Neural cell (in vitro differentiated cells): ENCODE measurements at regions not wholly inside any gene's neighbourhood (a gene's known extent, or its start where the extent isn't known, plus 50 kb on each side); places are given as distances from the start of the nearest gene placed in this dataset.
"Not testable (repeated sequence)": the region's sequence is repeated elsewhere in the genome, so short reads cannot be mapped to it uniquely, and the experiment has no call there.

Experiments
- H2AFZ ChIP-seq: fragments of 200-600, 300-800 bp; sonication (generic), shearing (Covaris generic); 2 replicates; pipeline ENCODE4 v1.6.0; 2014; ENCODE audit warnings: low read depth, mild to moderate bottlenecking, antibody characterized with exemption, low read length, moderate library complexity
- H3F3A ChIP-seq: fragments of 200-600 bp; shearing (Covaris generic); 2 replicates; pipeline ENCODE4 v1.6.1; 2016; ENCODE audit warnings: mild to moderate bottlenecking, moderate library complexity, mixed read lengths, antibody characterized with exemption, low read length; ENCODE audit not compliant: insufficient read depth, poor library complexity, severe bottlenecking
- H3K27ac ChIP-seq: fragments of 200-600, 300-800 bp; sonication (generic), shearing (Covaris generic); 2 replicates; pipeline ENCODE4 v1.5.1; 2014; ENCODE audit warnings: mild to moderate bottlenecking, low read length, moderate library complexity
- H3K27me3 ChIP-seq: fragments of 300-800, 200-600 bp; sonication (generic), shearing (Covaris generic); 2 replicates; pipeline ENCODE4 v1.6.0; 2014; ENCODE audit warnings: mild to moderate bottlenecking, low read depth, low read length, moderate library complexity; ENCODE audit not compliant: insufficient read depth
- H3K36me3 ChIP-seq: fragments of 300-800, 200-600 bp; sonication (generic), shearing (Covaris generic); 2 replicates; pipeline ENCODE4 v1.5.1; 2014; ENCODE audit warnings: mild to moderate bottlenecking, antibody characterized with exemption, low read length, moderate library complexity; ENCODE audit not compliant: insufficient read depth
- H3K4me2 ChIP-seq: fragments of 300-800, 200-600 bp; sonication (generic), shearing (Covaris generic); 2 replicates; pipeline ENCODE4 v1.6.0; 2014; ENCODE audit warnings: mild to moderate bottlenecking, low read length
- H3K4me3 ChIP-seq: fragments of 300-800, 200-600 bp; sonication (generic), shearing (Covaris generic); 2 replicates; pipeline ENCODE4 v1.5.1; 2014; ENCODE audit warnings: mild to moderate bottlenecking, low read length, moderate library complexity
- H3K79me2 ChIP-seq: fragments of 200-600 bp; shearing (Covaris generic); replicated peaks from 2 replicates; pipeline ENCODE4 v1.6.0; 2014; ENCODE audit warnings: mild to moderate bottlenecking, low read length, moderate library complexity; ENCODE audit not compliant: insufficient read depth
- H3K9ac ChIP-seq: fragments of 300-800, 200-600 bp; sonication (generic), shearing (Covaris generic); 2 replicates; pipeline ENCODE4 v1.6.1; 2016; ENCODE audit warnings: mild to moderate bottlenecking, low read length, mixed read lengths
- H3K9me2 ChIP-seq: fragments of 200-600 bp; shearing (Covaris generic); 2 replicates; pipeline ENCODE4 v1.6.1; 2016; ENCODE audit warnings: mild to moderate bottlenecking, low read length, mixed read lengths; ENCODE audit not compliant: insufficient read depth
- H3K9me3 ChIP-seq: fragments of 200-600, 300-800 bp; sonication (generic), shearing (Covaris generic); 2 replicates; pipeline ENCODE4 v1.6.1; 2016; ENCODE audit warnings: mild to moderate bottlenecking, mixed run types, low read length, moderate library complexity, mixed read lengths
- H4K20me1 ChIP-seq: fragments of 200-600 bp; shearing (Covaris generic); 2 replicates; pipeline ENCODE4 v1.6.1; 2016; ENCODE audit warnings: mild to moderate bottlenecking, mixed run types; ENCODE audit not compliant: insufficient read depth
- EP300 ChIP-seq: fragments of 450-650 bp; conservative IDR thresholded peaks from 2 replicates; pipeline ENCODE4 v1.6.1; 2014; ENCODE audit warnings: antibody characterized with exemption, mild to moderate bottlenecking, moderate library complexity; ENCODE audit not compliant: poor library complexity, severe bottlenecking
- EZH2 ChIP-seq: fragments of 200-600, 300-800 bp; shearing (Covaris generic), sonication (generic); IDR thresholded peaks from 2 replicates; pipeline ENCODE4 v1.6.1; 2014; ENCODE audit warnings: antibody characterized with exemption, low read length, borderline replicate concordance, mild to moderate bottlenecking; ENCODE audit not compliant: insufficient read depth, poor library complexity, severe bottlenecking
- MXI1 ChIP-seq: fragments of 450-650 bp; conservative IDR thresholded peaks from 2 replicates; pipeline ENCODE4 v1.6.1; 2014; ENCODE audit warnings: antibody characterized with exemption, mild to moderate bottlenecking; ENCODE audit not compliant: poor library complexity, severe bottlenecking
- POLR2AphosphoS5 ChIP-seq: IDR thresholded peaks from 2 replicates; pipeline ENCODE4 v1.6.1; 2012
- RAD21 ChIP-seq: fragments of 450-650 bp; conservative IDR thresholded peaks from 2 replicates; pipeline ENCODE4 v1.6.1; 2014; ENCODE audit warnings: antibody characterized with exemption, mild to moderate bottlenecking, moderate library complexity
- SMC3 ChIP-seq: fragments of 450-650 bp; conservative IDR thresholded peaks from 2 replicates; pipeline ENCODE4 v1.6.1; 2014; ENCODE audit warnings: antibody characterized with exemption, mild to moderate bottlenecking, moderate library complexity; ENCODE audit not compliant: poor library complexity
- TAF1 ChIP-seq: IDR thresholded peaks from 2 replicates; pipeline ENCODE4 v1.6.1; 2012; ENCODE audit warnings: low read depth
- TF ChIP-seq, protein P1 (sequence below): fragments of 450-650 bp; IDR thresholded peaks from 2 replicates; pipeline ENCODE4 v1.5.1; 2014; ENCODE audit warnings: antibody characterized with exemption, mild to moderate bottlenecking, moderate library complexity; ENCODE audit not compliant: poor library complexity, severe bottlenecking
- TF ChIP-seq, protein P2 (sequence below): IDR thresholded peaks from 2 replicates; pipeline ENCODE4 v1.6.1; 2012; ENCODE audit warnings: borderline replicate concordance

DNA sequence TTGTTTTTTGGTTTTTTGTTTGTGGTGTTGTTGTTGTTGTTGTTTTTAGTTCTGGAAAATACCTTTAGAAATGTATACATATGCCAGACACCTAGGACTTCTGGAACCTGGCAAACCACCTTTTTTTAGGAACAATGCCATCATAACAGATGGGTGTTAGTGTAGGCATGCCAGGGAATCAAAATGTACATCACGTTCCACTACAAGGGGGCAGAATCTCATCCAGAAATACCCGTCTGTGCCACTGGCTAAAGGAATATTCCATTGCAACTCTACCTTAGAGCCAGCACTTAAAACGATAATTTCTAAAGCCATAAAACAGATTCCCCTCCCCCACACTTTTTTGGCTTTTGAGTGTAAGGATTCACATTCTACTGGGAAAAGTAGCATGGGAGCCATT lies 239.8 kb downstream of the ETV1 start:
- H3K9ac ChIP-seq, result no peak overlapping the region
- no peak overlapping the region for H3K4me2 ChIP-seq
- no peaks in the 10 kb centered on the region for H4K20me1 ChIP-seq
- no peak overlapping the region for H2AFZ ChIP-seq
- no peak overlapping the region for H3K4me3 ChIP-seq
- no peak overlapping the region for H3K27ac ChIP-seq
- H3K36me3 ChIP-seq, result no peaks in the 10 kb centered on the region
- H3K9me3 ChIP-seq, result no peaks in the 10 kb centered on the region
- H3F3A ChIP-seq, result no peaks in the 10 kb centered on the region
- no peaks in the 10 kb centered on the region for H3K79me2 ChIP-seq
- no peaks in the 10 kb centered on the region for H3K9me2 ChIP-seq
- TF ChIP-seq, protein P1, sequence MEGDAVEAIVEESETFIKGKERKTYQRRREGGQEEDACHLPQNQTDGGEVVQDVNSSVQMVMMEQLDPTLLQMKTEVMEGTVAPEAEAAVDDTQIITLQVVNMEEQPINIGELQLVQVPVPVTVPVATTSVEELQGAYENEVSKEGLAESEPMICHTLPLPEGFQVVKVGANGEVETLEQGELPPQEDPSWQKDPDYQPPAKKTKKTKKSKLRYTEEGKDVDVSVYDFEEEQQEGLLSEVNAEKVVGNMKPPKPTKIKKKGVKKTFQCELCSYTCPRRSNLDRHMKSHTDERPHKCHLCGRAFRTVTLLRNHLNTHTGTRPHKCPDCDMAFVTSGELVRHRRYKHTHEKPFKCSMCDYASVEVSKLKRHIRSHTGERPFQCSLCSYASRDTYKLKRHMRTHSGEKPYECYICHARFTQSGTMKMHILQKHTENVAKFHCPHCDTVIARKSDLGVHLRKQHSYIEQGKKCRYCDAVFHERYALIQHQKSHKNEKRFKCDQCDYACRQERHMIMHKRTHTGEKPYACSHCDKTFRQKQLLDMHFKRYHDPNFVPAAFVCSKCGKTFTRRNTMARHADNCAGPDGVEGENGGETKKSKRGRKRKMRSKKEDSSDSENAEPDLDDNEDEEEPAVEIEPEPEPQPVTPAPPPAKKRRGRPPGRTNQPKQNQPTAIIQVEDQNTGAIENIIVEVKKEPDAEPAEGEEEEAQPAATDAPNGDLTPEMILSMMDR, result no peak
- TF ChIP-seq TAF1, result no peak
- TF ChIP-seq POLR2AphosphoS5, result no peak
- TF ChIP-seq MXI1, result no peak
- TF ChIP-seq EP300, result no peak
- TF ChIP-seq, protein P2, sequence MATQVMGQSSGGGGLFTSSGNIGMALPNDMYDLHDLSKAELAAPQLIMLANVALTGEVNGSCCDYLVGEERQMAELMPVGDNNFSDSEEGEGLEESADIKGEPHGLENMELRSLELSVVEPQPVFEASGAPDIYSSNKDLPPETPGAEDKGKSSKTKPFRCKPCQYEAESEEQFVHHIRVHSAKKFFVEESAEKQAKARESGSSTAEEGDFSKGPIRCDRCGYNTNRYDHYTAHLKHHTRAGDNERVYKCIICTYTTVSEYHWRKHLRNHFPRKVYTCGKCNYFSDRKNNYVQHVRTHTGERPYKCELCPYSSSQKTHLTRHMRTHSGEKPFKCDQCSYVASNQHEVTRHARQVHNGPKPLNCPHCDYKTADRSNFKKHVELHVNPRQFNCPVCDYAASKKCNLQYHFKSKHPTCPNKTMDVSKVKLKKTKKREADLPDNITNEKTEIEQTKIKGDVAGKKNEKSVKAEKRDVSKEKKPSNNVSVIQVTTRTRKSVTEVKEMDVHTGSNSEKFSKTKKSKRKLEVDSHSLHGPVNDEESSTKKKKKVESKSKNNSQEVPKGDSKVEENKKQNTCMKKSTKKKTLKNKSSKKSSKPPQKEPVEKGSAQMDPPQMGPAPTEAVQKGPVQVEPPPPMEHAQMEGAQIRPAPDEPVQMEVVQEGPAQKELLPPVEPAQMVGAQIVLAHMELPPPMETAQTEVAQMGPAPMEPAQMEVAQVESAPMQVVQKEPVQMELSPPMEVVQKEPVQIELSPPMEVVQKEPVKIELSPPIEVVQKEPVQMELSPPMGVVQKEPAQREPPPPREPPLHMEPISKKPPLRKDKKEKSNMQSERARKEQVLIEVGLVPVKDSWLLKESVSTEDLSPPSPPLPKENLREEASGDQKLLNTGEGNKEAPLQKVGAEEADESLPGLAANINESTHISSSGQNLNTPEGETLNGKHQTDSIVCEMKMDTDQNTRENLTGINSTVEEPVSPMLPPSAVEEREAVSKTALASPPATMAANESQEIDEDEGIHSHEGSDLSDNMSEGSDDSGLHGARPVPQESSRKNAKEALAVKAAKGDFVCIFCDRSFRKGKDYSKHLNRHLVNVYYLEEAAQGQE, result no peak
- TF ChIP-seq RAD21, result no peak
- no peak for TF ChIP-seq EZH2
- no peak for TF ChIP-seq SMC3
- H3K27me3 ChIP-seq, result no peaks in the 10 kb centered on the region

DNA sequence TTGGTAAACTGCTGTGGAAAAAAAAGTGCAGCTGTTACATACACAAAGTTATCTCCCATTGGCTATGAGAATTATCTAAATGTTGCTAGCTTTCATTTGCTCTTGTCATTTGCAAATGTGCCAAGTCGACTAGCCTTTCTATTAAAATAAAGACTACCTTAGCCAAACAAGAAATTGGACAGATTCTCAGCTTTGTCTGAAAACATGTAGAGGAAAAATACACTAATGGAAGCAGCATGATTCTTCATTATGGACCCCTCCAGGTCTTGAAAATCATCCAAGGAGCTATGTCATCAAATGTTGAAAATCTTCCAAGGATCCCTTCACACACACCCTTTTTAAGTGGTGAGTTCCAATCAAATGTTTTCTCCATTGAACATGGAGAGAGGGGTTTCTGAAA lies 237.7 kb downstream of the ETV1 start:
- Histone ChIP-seq H3K27me3 (no peaks in the 10 kb centered on the region), H3K9ac (no peak overlapping the region), H3K9me3 (no peaks in the 10 kb centered on the region), H3F3A (no peaks in the 10 kb centered on the region), H2AFZ (no peak overlapping the region), H4K20me1 (no peaks in the 10 kb centered on the region), H3K4me3 (no peak overlapping the region), H3K36me3 (no peaks in the 10 kb centered on the region), H3K27ac (no peak overlapping the region), H3K79me2 (no peaks in the 10 kb centered on the region), H3K4me2 (no peak overlapping the region), H3K9me2 (no peaks in the 10 kb centered on the region)
- TF ChIP-seq POLR2AphosphoS5, result no peak
- TF ChIP-seq TAF1, result no peak

DNA sequence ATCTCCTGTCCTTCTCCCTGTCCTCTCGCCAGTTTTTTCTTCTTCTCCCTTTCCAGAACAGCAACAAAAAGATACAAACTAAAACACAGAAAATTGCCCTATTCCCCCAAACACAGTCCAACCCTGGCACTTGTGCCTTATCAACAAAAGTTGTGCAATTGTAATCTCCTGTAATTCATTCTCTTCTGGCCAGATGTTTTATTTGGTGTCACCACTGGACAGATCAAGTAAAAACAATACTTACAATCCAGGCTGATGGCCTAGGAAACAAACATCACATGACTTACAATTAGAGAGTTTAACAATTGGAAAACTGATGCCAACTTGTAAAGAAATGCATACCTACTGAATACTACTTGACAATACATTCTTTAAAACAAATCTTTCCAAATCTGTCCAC lies 231.6 kb downstream of the ETV1 start:
- Histone ChIP-seq H3K27me3 (no peaks in the 10 kb centered on the region), H3K36me3 (no peaks in the 10 kb centered on the region), H3K4me2 (no peak overlapping the region), H3F3A (no peaks in the 10 kb centered on the region), H3K9ac (no peak overlapping the region), H3K9me2 (no peaks in the 10 kb centered on the region), H2AFZ (no peak overlapping the region), H3K4me3 (no peak overlapping the region), H4K20me1 (no peaks in the 10 kb centered on the region), H3K9me3 (no peaks in the 10 kb centered on the region), H3K79me2 (no peaks in the 10 kb centered on the region), H3K27ac (no peak overlapping the region)
- no peak for TF ChIP-seq EP300
- TF ChIP-seq, protein P1, result no peak

DNA sequence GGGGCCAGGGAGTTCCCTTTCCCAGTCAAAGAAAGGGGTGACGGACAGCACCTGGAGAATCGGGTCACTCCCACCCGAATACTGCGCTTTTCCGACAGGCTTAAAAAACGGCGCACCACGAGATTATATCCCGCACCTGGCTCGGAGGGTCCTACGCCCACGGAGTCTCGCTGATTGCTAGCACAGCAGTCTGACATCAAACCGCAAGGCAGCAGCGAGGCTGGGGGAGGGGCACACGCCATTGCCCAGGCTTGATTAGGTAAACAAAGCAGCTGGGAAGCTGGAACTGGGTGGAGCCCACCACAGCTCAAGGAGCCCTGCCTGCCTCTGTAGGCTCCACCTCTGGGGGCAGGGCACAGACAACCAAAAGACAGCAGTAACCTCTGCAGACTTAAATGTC lies 223.6 kb downstream of the ETV1 start:
- H3K27me3 ChIP-seq, H3F3A ChIP-seq, H3K79me2 ChIP-seq, H3K4me3 ChIP-seq, H4K20me1 ChIP-seq, H3K9me2 ChIP-seq, H2AFZ ChIP-seq, H3K36me3 ChIP-seq, H3K9ac ChIP-seq, H3K27ac ChIP-seq, H3K9me3 ChIP-seq, H3K4me2 ChIP-seq: not testable (repeated sequence)
